ENCODE measurements at regions not wholly inside any gene's neighbourhood (a gene's known extent, or its start where the extent isn't known, plus 50 kb on each side); places are given as distances from the start of the nearest gene placed in this dataset.

DNA sequence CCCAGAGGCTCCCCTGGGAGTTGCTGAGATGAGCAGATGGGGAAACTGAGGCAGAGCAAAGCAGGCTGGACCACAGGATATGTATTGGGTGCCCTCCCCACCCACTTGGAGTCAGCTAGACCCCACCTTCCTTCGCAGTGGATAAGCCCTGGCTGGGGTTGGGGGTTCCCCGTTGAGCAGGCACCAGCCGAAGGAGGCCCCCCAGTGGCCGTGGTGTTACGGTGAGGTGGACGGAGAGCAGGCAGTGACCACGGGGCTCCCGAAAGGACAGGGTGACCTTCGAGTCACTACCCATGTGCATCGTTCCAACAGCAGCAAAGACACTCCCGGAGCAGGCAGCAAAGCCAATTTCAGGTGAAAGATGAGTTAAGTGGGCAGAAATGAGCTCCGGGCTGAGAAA, 62.4 kb upstream of the ADGRE5 start:
- no peaks in the 10 kb centered on the region for H3K27me3 ChIP-seq
- H3K9me3 ChIP-seq: no peaks in the 10 kb centered on the region
- no peak overlapping the region for H3K9ac ChIP-seq (ENCODE audit: low read depth in 2 of 2, low read length in 2 of 2)
- peak; percentile 24 for DNase-seq
- no peak overlapping the region for H3K4me3 ChIP-seq
- H3K4me1 ChIP-seq: no peaks in the 10 kb centered on the region
- intact Hi-C loops (cut with DNase I): no loop called here
- no peaks in the 10 kb centered on the region for H3K36me3 ChIP-seq
- TF ChIP-seq, protein P1, sequence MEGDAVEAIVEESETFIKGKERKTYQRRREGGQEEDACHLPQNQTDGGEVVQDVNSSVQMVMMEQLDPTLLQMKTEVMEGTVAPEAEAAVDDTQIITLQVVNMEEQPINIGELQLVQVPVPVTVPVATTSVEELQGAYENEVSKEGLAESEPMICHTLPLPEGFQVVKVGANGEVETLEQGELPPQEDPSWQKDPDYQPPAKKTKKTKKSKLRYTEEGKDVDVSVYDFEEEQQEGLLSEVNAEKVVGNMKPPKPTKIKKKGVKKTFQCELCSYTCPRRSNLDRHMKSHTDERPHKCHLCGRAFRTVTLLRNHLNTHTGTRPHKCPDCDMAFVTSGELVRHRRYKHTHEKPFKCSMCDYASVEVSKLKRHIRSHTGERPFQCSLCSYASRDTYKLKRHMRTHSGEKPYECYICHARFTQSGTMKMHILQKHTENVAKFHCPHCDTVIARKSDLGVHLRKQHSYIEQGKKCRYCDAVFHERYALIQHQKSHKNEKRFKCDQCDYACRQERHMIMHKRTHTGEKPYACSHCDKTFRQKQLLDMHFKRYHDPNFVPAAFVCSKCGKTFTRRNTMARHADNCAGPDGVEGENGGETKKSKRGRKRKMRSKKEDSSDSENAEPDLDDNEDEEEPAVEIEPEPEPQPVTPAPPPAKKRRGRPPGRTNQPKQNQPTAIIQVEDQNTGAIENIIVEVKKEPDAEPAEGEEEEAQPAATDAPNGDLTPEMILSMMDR (IDR thresholded peaks at IDR 0.05): peak; percentile 15
- no peak overlapping the region for H3K27ac ChIP-seq

DNA sequence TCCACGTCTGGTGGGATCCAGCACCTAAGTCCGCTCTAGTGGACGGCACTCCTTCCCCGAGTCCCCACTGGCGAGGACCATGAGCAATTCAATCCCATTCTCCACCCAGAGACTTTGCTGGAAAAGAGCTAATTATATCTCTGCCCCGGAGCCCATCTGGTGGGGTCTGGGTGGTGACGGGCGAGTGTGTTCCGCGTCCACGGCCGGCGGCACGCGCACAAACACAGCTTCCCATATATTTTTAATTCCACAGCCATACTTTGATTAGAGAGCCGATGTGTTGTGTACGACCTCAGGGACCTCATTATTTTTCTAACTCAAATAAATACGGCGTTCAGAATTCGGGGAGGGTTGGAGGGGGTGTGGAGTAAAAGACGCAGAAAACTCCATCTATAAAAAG, 64.1 kb upstream of the ADGRE5 start:
- no peak overlapping the region for H3K4me3 ChIP-seq
- no peak overlapping the region for H3K9ac ChIP-seq (ENCODE audit: low read depth in 2 of 2, low read length in 2 of 2)
- intact Hi-C loops (cut with DNase I): no loop called here
- no peak for DNase-seq
- no peaks in the 10 kb centered on the region for H3K4me1 ChIP-seq
- TF ChIP-seq, protein P1 (IDR thresholded peaks at IDR 0.05): no peak
- no peak overlapping the region for H3K27ac ChIP-seq
- H3K27me3 ChIP-seq: no peaks in the 10 kb centered on the region
- H3K36me3 ChIP-seq: no peaks in the 10 kb centered on the region
- H3K9me3 ChIP-seq: no peaks in the 10 kb centered on the region

DNA sequence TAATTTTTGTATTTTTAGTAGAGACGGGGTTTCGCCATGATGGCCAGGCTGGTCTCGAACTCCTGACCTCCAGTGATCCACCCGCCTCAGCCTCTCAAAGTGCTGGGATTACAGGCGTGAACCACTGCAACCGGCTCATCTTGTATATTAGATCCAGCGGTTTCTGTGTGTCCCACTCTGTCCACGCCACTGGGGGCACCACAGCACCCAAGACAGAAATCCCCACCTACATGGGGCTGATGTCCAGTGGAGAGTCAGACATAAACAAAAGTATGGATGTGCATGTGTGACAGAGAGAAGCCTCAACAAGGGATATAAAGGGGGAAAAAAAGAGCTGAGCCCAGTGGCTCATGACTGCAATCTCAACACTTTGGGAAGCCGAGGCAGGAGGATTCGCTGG, 65.8 kb upstream of the ADGRE5 start:
- intact Hi-C loops (cut with DNase I): no loop called here
- TF ChIP-seq, protein P1 (IDR thresholded peaks at IDR 0.05): no peak
- H3K4me1 ChIP-seq: no peaks in the 10 kb centered on the region

DNA sequence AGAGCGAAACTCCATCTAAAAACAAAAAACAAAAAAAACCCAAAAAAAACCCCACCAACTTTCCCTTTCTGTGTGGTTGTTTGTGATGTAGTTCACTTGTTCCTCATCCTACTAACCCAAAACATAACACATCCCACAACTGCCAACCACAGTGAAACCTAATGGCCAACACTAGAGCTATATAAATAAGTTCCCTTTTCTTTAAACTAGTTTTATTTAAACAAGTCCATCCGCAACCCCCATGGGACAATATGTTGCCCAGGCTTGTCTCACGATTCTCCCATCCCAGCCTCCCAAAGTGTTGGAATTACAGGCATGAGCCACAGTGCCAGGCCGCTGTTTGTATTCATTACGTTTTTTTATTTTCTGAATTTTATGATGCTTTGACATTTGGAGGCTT, 71.2 kb upstream of the ADGRE5 start:
- Histone ChIP-seq H3K4me3 (no peak overlapping the region), H3K36me3 (no peaks in the 10 kb centered on the region), H3K4me1 (no peaks in the 10 kb centered on the region), H3K9me3 (no peaks in the 10 kb centered on the region), H3K9ac (ENCODE audit: low read depth in 2 of 2, low read length in 2 of 2) (no peak overlapping the region), H3K27me3 (no peaks in the 10 kb centered on the region), H3K27ac (no peak overlapping the region)
- intact Hi-C loops (cut with DNase I): no loop called here
- TF ChIP-seq, protein P1 (IDR thresholded peaks at IDR 0.05): no peak
- no peak for DNase-seq

More for the DNA sequence above, 65.8 kb upstream of the ADGRE5 start:
- no peaks in the 10 kb centered on the region for H3K36me3 ChIP-seq
- H3K9me3 ChIP-seq: no peaks in the 10 kb centered on the region
- H3K4me3 ChIP-seq: no peak overlapping the region
- no peaks in the 10 kb centered on the region for H3K27me3 ChIP-seq
- no peak overlapping the region for H3K9ac ChIP-seq (ENCODE audit: low read depth in 2 of 2, low read length in 2 of 2)
- no peak overlapping the region for H3K27ac ChIP-seq
- DNase-seq: no peak

DNA sequence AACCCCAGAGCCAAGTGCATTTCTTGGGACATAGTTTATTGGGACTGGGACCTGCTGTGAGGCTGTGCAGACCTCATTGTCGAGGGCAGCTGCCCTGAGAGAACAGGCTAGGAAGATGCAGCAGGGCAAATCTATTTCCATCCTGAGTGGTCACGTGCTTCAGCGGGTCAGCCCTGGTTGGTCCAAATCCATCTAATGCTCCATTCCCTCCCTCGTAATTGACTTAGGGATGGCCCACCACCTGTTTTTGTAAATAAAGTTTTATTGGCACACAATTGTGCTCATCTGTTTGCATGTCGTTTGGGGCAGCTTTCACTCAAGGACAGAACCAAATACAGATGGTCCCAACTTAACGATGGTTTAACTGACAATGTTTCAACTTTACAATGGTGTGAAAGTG, 75.5 kb upstream of the ADGRE5 start:
- DNase-seq: no peak
- H3K27me3 ChIP-seq: no peaks in the 10 kb centered on the region
- H3K27ac ChIP-seq: no peak overlapping the region
- H3K4me1 ChIP-seq: no peaks in the 10 kb centered on the region
- no peaks in the 10 kb centered on the region for H3K36me3 ChIP-seq
- no peak overlapping the region for H3K4me3 ChIP-seq
- TF ChIP-seq, protein P1 (IDR thresholded peaks at IDR 0.05): no peak
- H3K9me3 ChIP-seq: no peaks in the 10 kb centered on the region
- intact Hi-C loops (cut with DNase I): no loop called here
- no peak overlapping the region for H3K9ac ChIP-seq (ENCODE audit: low read depth in 2 of 2, low read length in 2 of 2)

DNA sequence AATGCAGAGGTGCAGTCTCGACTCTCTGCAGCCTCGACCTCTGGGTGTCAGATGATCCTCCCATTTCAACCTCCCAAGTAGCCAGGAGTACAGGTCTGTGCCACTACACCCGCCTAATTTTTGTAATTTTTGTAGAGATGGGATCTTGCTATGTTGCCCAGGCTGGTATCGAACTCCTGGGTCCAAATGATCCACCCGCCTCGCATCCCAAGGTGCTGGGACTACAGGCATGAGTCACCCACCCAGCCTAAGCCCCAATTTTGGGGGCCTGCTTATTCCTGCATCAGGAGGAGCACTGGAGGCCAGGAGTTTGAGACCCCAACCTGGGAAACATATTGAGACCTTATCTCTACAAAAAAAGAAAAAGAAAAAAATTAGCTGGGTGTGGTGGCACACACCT, 80.1 kb upstream of the ADGRE5 start:
- no peaks in the 10 kb centered on the region for H3K4me1 ChIP-seq
- H3K27me3 ChIP-seq: no peaks in the 10 kb centered on the region
- no peak overlapping the region for H3K27ac ChIP-seq
- TF ChIP-seq, protein P1 (IDR thresholded peaks at IDR 0.05): no peak
- H3K9me3 ChIP-seq: no peaks in the 10 kb centered on the region
- H3K4me3 ChIP-seq: no peak overlapping the region
- H3K9ac ChIP-seq (ENCODE audit: low read depth in 2 of 2, low read length in 2 of 2): no peak overlapping the region
- intact Hi-C loops (cut with DNase I): no loop called here
- no peaks in the 10 kb centered on the region for H3K36me3 ChIP-seq
- no peak for DNase-seq

Data from colonic mucosa (tissue), 4 donors.